GF-D8 (cell line): ENCODE measurements at regions not wholly inside any gene's neighbourhood (a gene's known extent, or its start where the extent isn't known, plus 50 kb on each side); places are given as distances from the start of the nearest gene placed in this dataset.
"Not testable (repeated sequence)": the region's sequence is repeated elsewhere in the genome, so short reads cannot be mapped to it uniquely, and the experiment has no call there.

ENCODE experiments used
- DNase-seq: peaks from one replicate; lab custom pipeline; 2025; lab: John Stamatoyannopoulos, UW

GRCh38 chr2:238502088-238502810 lies 75.5 kb downstream of the ASB1 start:
- DNase-seq: no peak

GRCh38 chr2:238502956-238503791 lies 76.4 kb downstream of the ASB1 start:
- DNase-seq: no peak

- no peak for DNase-seq
These were observed 77.6 kb downstream of the ASB1 start for GRCh38 chr2:238504181-238504931.

GRCh38 chr2:238505119-238505891 lies 78.6 kb downstream of the ASB1 start:
- DNase-seq: no peak

GRCh38 chr2:238505892-238506280 lies 79.2 kb downstream of the ASB1 start:
- DNase-seq: no peak

GRCh38 chr2:238506371-238507068 lies 79.8 kb downstream of the ASB1 start:
- DNase-seq: no peak

- DNase-seq: no peak
These were observed 81.1 kb downstream of the ASB1 start for GRCh38 chr2:238507836-238508235.

- no peak for DNase-seq
These were observed 82.6 kb downstream of the ASB1 start for GRCh38 chr2:238509151-238509835.

- no peak for DNase-seq
These were observed 83.2 kb downstream of the ASB1 start for GRCh38 chr2:238509903-238510302.

- no peak for DNase-seq
These were observed 84.3 kb downstream of the ASB1 start for GRCh38 chr2:238510911-238511613.

GRCh38 chr2:238511614-238511950 lies 84.9 kb downstream of the ASB1 start:
- DNase-seq: no peak

- DNase-seq: no peak
These were observed 85.6 kb downstream of the ASB1 start for GRCh38 chr2:238512247-238512867.

- no peak for DNase-seq
These were observed 86.6 kb downstream of the ASB1 start for GRCh38 chr2:238513346-238513745.

GRCh38 chr2:238514024-238514423 lies 87.3 kb downstream of the ASB1 start:
- not testable (repeated sequence) for DNase-seq

- no peak for DNase-seq
These were observed 88.7 kb downstream of the ASB1 start for GRCh38 chr2:238515377-238515776.

GRCh38 chr2:238517209-238517608 lies 90.5 kb downstream of the ASB1 start:
- no peak for DNase-seq

- no peak for DNase-seq
These were observed 91.6 kb downstream of the ASB1 start for GRCh38 chr2:238518172-238518820.

GRCh38 chr2:238518821-238519186 lies 92.1 kb downstream of the ASB1 start:
- DNase-seq: no peak

- DNase-seq: no peak
These were observed 93.7 kb downstream of the ASB1 start for GRCh38 chr2:238520359-238520886.
